GM12892 (cell line): ENCODE measurements at regions not wholly inside any gene's neighbourhood (a gene's known extent, or its start where the extent isn't known, plus 50 kb on each side); places are given as distances from the start of the nearest gene placed in this dataset.

ENCODE experiments used
- POLR2A ChIP-seq: IDR thresholded peaks from 2 replicates; pipeline ENCODE4 v1.6.1; 2011; ENCODE audit warnings: low read depth, low read length, control low read depth
- POLR2AphosphoS5 ChIP-seq: IDR thresholded peaks from 2 replicates; pipeline ENCODE4 v1.6.1; 2011; ENCODE audit warnings: low read depth, low read length, control low read depth
- TAF1 ChIP-seq: IDR thresholded peaks from 2 replicates; pipeline ENCODE4 v1.6.1; 2011; ENCODE audit warnings: low read depth, mild to moderate bottlenecking, control low read depth, low read length, borderline replicate concordance

GRCh38 chr5:120151825-120152224, 312.3 kb upstream of the PRR16 start:
- TF ChIP-seq POLR2AphosphoS5 (no peak), POLR2A (no peak), TAF1 (no peak)
